GM19324 (cell line): ENCODE measurements at regions not wholly inside any gene's neighbourhood (a gene's known extent, or its start where the extent isn't known, plus 50 kb on each side); places are given as distances from the start of the nearest gene placed in this dataset.
"Not testable (repeated sequence)": the region's sequence is repeated elsewhere in the genome, so short reads cannot be mapped to it uniquely, and the experiment has no call there.

Experiments used
- ATAC-seq: cut with Tn5 transposase; IDR thresholded peaks from one replicate; pipeline ENCODE4 v1.9.1; 2021; ENCODE audit warnings: mild to moderate bottlenecking, moderate library complexity; ENCODE audit not compliant: unreplicated experiment, low FRiP score

- no peak for ATAC-seq
These were observed 1646.6 kb upstream of the PCDH7 start for GRCh38 chr4:29073571-29073970.

GRCh38 chr4:29075366-29075765 lies 1644.8 kb upstream of the PCDH7 start:
- no peak for ATAC-seq

GRCh38 chr4:29079260-29079659 lies 1640.9 kb upstream of the PCDH7 start:
- no peak for ATAC-seq

GRCh38 chr4:29081234-29081955 lies 1638.8 kb upstream of the PCDH7 start:
- ATAC-seq = no peak

GRCh38 chr4:29082684-29083083 lies 1637.5 kb upstream of the PCDH7 start:
- no peak for ATAC-seq

GRCh38 chr4:29085748-29086147 lies 1634.4 kb upstream of the PCDH7 start:
- no peak for ATAC-seq

GRCh38 chr4:29104694-29105093 lies 1615.5 kb upstream of the PCDH7 start:
- ATAC-seq = no peak

- ATAC-seq = no peak
These were observed 1606.2 kb upstream of the PCDH7 start for GRCh38 chr4:29113960-29114359.

- ATAC-seq = not testable (repeated sequence)
These were observed 1602.9 kb upstream of the PCDH7 start for GRCh38 chr4:29117231-29117722.

GRCh38 chr4:29121586-29121985 lies 1598.6 kb upstream of the PCDH7 start:
- no peak for ATAC-seq

- no peak for ATAC-seq
These were observed 1591.4 kb upstream of the PCDH7 start for GRCh38 chr4:29128810-29129209.

GRCh38 chr4:29131304-29131703 lies 1588.9 kb upstream of the PCDH7 start:
- no peak for ATAC-seq

GRCh38 chr4:29142708-29143107 lies 1577.5 kb upstream of the PCDH7 start:
- ATAC-seq = no peak

GRCh38 chr4:29151584-29151983 lies 1568.6 kb upstream of the PCDH7 start:
- ATAC-seq = no peak

- ATAC-seq = no peak
These were observed 1566.5 kb upstream of the PCDH7 start for GRCh38 chr4:29153642-29154041.

GRCh38 chr4:29175291-29175690 lies 1544.9 kb upstream of the PCDH7 start:
- no peak for ATAC-seq

GRCh38 chr4:29199025-29199424 lies 1521.1 kb upstream of the PCDH7 start:
- ATAC-seq = no peak

- no peak for ATAC-seq
These were observed 1520.7 kb upstream of the PCDH7 start for GRCh38 chr4:29199485-29199884.

- no peak for ATAC-seq
These were observed 1507.1 kb upstream of the PCDH7 start for GRCh38 chr4:29213020-29213419.

GRCh38 chr4:29220761-29221160 lies 1499.4 kb upstream of the PCDH7 start:
- ATAC-seq = no peak

- no peak for ATAC-seq
These were observed 1495.3 kb upstream of the PCDH7 start for GRCh38 chr4:29224911-29225310.

- no peak for ATAC-seq
These were observed 1479.5 kb upstream of the PCDH7 start for GRCh38 chr4:29240641-29241040.

GRCh38 chr4:29243054-29243453 lies 1477.1 kb upstream of the PCDH7 start:
- ATAC-seq = no peak
